A673 (cell line): ENCODE measurements at regions not wholly inside any gene's neighbourhood (a gene's known extent, or its start where the extent isn't known, plus 50 kb on each side); places are given as distances from the start of the nearest gene placed in this dataset.

ENCODE experiments used
- BruUV-seq: library from RNA; stranded (reverse); fragments of 400-500 nt; replicated peaks from 2 replicates; lab custom pipeline; 2021; lab: Mats Ljungman, UMichigan
- CTCF ChIA-PET: fragments of 300-600 bp; sonication (Branson Sonifier 250); formaldehyde crosslinking; loops from one replicate; lab custom pipeline; 2022; ENCODE audit warnings: antibody characterized with exemption; lab: Charles Lee
- POLR2A ChIA-PET: fragments of 300-600 bp; sonication (Branson Sonifier 250); formaldehyde crosslinking; loops from one replicate; lab custom pipeline; 2022; ENCODE audit warnings: antibody characterized with exemption; ENCODE audit not compliant: low non-redundant PET; lab: Charles Lee
- DNase-seq: peaks from one replicate; pipeline ENCODE4 v3.0.0-alpha.2; 2015; ENCODE audit warnings: low spot score
- H3K27ac ChIP-seq: fragments of 200-600 bp; sonication (generic); 2 replicates; pipeline ENCODE4 v1.5.1; 2016; ENCODE audit warnings: mixed run types, low read depth, mild to moderate bottlenecking, mixed read lengths, antibody characterized with exemption, low read length; ENCODE audit not compliant: poor library complexity, severe bottlenecking
- H3K27me3 ChIP-seq: fragments of 200-600 bp; sonication (generic); replicated peaks from 2 replicates; pipeline ENCODE4 v1.6.1; 2017; ENCODE audit warnings: mixed run types, low read depth, mild to moderate bottlenecking, mixed read lengths, antibody characterized with exemption, low read length; ENCODE audit not compliant: insufficient read depth, poor library complexity
- H3K36me3 ChIP-seq: fragments of 200-600 bp; sonication (generic); 2 replicates; pipeline ENCODE4 v1.6.1; 2016; ENCODE audit warnings: mixed run types, mild to moderate bottlenecking, mixed read lengths, antibody characterized with exemption, low read length; ENCODE audit not compliant: insufficient read depth, poor library complexity, severe bottlenecking
- H3K4me1 ChIP-seq: fragments of 200-600 bp; sonication (generic); 2 replicates; pipeline ENCODE4 v1.6.1; 2017; ENCODE audit warnings: mixed run types, mild to moderate bottlenecking, mixed read lengths, antibody characterized with exemption, low read length; ENCODE audit not compliant: insufficient read depth, poor library complexity, severe bottlenecking
- H3K4me3 ChIP-seq: fragments of 200-600 bp; sonication (generic); 2 replicates; pipeline ENCODE4 v1.5.1; 2016; ENCODE audit warnings: low read depth, mixed run types, mild to moderate bottlenecking, mixed read lengths, low read length; ENCODE audit not compliant: poor library complexity, severe bottlenecking
- H3K9me3 ChIP-seq: fragments of 200-600 bp; sonication (generic); 2 replicates; pipeline ENCODE4 v1.6.1; 2016; ENCODE audit warnings: mixed run types, low read depth, mild to moderate bottlenecking, mixed read lengths, antibody characterized with exemption, low read length; ENCODE audit not compliant: poor library complexity, severe bottlenecking
- EZH2 ChIP-seq: fragments of 200-600 bp; sonication (generic); IDR thresholded peaks from 2 replicates; pipeline ENCODE4 v1.6.1; 2017; ENCODE audit warnings: borderline replicate concordance, low read depth, mild to moderate bottlenecking, mixed read lengths, antibody characterized with exemption, low read length; ENCODE audit not compliant: poor library complexity, severe bottlenecking
- intact Hi-C: fragments of 100-400 bp; cut with micrococcal nuclease; formaldehyde crosslinking; loops from one replicate; pipeline ENCODE4 v1.10.0; 2022; ENCODE audit not compliant: unreplicated experiment
- TF ChIP-seq, protein P1 (sequence below): fragments of 300-800, 200-600 bp; sonication (generic); conservative IDR thresholded peaks from 2 replicates; pipeline ENCODE4 v1.5.1; 2017; ENCODE audit warnings: low read depth, mild to moderate bottlenecking, antibody characterized with exemption, low read length, moderate library complexity, mixed read lengths

DNA sequence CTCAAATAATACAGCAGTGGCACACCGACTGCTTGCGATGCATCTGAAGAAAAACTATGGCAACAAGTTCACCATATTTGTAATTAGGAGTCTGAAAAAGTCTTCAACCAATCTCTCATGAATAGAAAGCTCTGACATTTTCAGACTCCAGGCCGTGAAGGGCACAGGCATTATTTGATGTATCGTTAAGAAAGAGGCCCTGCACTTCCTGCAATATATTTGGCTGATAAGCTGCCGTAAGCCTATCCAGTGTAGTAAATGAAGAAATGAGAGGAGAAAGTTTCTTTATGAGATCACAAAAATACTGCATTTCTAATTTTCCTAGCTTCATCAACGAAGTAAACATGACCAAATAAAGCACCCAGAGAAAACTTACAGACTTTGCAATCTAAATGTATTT lies 613.8 kb upstream of the TECRL start:
- H3K27me3 ChIP-seq, result no peaks in the 10 kb centered on the region
- DNase-seq, result peak; percentile 9
- no peaks in the 10 kb centered on the region for H3K36me3 ChIP-seq
- no peak overlapping the region for H3K27ac ChIP-seq
- intact Hi-C loops, result no loop called here
- no TSS peak for BruUV-seq
- ChIA-PET POLR2A (no interaction called here), CTCF (no interaction called here)
- H3K9me3 ChIP-seq, result no peaks in the 10 kb centered on the region
- no peaks in the 10 kb centered on the region for H3K4me1 ChIP-seq
- TF ChIP-seq, protein P1, sequence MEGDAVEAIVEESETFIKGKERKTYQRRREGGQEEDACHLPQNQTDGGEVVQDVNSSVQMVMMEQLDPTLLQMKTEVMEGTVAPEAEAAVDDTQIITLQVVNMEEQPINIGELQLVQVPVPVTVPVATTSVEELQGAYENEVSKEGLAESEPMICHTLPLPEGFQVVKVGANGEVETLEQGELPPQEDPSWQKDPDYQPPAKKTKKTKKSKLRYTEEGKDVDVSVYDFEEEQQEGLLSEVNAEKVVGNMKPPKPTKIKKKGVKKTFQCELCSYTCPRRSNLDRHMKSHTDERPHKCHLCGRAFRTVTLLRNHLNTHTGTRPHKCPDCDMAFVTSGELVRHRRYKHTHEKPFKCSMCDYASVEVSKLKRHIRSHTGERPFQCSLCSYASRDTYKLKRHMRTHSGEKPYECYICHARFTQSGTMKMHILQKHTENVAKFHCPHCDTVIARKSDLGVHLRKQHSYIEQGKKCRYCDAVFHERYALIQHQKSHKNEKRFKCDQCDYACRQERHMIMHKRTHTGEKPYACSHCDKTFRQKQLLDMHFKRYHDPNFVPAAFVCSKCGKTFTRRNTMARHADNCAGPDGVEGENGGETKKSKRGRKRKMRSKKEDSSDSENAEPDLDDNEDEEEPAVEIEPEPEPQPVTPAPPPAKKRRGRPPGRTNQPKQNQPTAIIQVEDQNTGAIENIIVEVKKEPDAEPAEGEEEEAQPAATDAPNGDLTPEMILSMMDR, result no peak
- TF ChIP-seq EZH2, result no peak
- H3K4me3 ChIP-seq, result no peak overlapping the region

DNA sequence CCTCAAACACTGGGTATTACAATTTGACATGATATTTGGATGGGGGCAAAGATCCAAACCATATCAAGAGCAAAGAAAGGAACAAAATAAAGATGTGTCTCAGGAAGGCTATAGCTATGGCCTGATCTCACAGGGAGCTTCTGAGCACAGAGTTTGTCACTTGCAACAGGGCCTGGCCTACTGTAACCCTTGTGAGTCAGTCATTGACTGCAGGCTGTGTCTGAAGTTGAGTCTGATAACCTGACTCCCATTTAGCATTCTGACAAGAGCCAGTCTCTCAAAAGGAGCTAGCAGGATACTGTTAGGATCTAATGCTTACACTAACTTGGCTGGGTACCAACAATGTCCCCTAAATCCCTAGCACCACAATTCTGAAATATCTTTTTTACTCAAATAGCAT lies 612.5 kb upstream of the TECRL start:
- CTCF ChIA-PET, result no interaction called here
- Histone ChIP-seq H3K27ac (no peak overlapping the region), H3K27me3 (no peaks in the 10 kb centered on the region), H3K4me3 (no peak overlapping the region), H3K4me1 (no peaks in the 10 kb centered on the region), H3K9me3 (no peaks in the 10 kb centered on the region), H3K36me3 (no peaks in the 10 kb centered on the region)
- TF ChIP-seq, protein P1, result no peak
- no peak for TF ChIP-seq EZH2
- no TSS peak for BruUV-seq
- POLR2A ChIA-PET, result no interaction called here
- DNase-seq, result no peak
- intact Hi-C loops, result no loop called here

DNA sequence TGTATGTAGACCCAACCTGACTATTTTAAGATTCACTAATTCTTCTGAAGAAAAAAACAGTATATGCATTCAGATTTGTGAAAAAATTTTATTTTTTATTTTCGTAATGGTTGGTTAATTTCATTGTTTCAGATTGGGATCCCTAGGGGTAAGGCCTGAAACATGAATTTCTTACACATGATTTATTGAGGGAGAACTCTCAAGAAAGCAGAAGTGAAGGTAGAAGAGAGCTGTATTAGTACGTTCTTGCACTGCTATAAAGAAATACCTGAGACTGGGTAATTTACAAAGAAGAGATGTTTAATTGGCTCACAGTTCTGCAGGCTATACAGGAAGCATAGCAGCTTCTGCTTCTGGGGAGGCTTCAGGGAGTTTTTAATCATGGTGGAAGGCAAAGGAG lies 611.9 kb upstream of the TECRL start:
- BruUV-seq, result no TSS peak
- no peaks in the 10 kb centered on the region for H3K36me3 ChIP-seq
- no peak overlapping the region for H3K27ac ChIP-seq
- intact Hi-C loops, result no loop called here
- no peak overlapping the region for H3K4me3 ChIP-seq
- H3K27me3 ChIP-seq, result no peaks in the 10 kb centered on the region
- H3K4me1 ChIP-seq, result no peaks in the 10 kb centered on the region
- TF ChIP-seq, protein P1, result no peak
- TF ChIP-seq EZH2, result no peak
- DNase-seq, result no peak
- ChIA-PET CTCF (no interaction called here), POLR2A (no interaction called here)
- no peaks in the 10 kb centered on the region for H3K9me3 ChIP-seq
